Erythroblast (primary cell): ENCODE measurements at regions not wholly inside any gene's neighbourhood (a gene's known extent, or its start where the extent isn't known, plus 50 kb on each side); places are given as distances from the start of the nearest gene placed in this dataset.

Source experiments
- GATA1 ChIP-seq: IDR thresholded peaks from 2 replicates; pipeline ENCODE4 v1.6.1; 2011; ENCODE audit warnings: low read depth, mild to moderate bottlenecking, control low read depth, low read length, moderate library complexity
- POLR2A ChIP-seq: IDR thresholded peaks from 2 replicates; pipeline ENCODE4 v1.6.1; 2011; ENCODE audit warnings: mild to moderate bottlenecking, low read length

GRCh38 chr17:37826497-37827430, 81.9 kb upstream of the HNF1B start:
- TF ChIP-seq POLR2A (no peak), GATA1 (no peak)
